ENCODE measurements at regions not wholly inside any gene's neighbourhood (a gene's known extent, or its start where the extent isn't known, plus 50 kb on each side); places are given as distances from the start of the nearest gene placed in this dataset.
A peak's percentile ranks its signal among the peaks of the same experiment; 100 is the strongest.

- DNase-seq (ENCODE audit: low read depth) = no peak
Measured at GRCh38 chr7:68429411-68430117, 1168.7 kb upstream of the AUTS2 start.

- DNase-seq (ENCODE audit: low read depth) = no peak
Measured at GRCh38 chr7:68432585-68432984, 1165.7 kb upstream of the AUTS2 start.

GRCh38 chr7:68433462-68434070 is 1164.7 kb upstream of the AUTS2 start:
- DNase-seq (ENCODE audit: low read depth) = peak; percentile 22

- no peak for DNase-seq (ENCODE audit: low read depth)
Measured at GRCh38 chr7:68434857-68435256, 1163.4 kb upstream of the AUTS2 start.

- no peak for DNase-seq (ENCODE audit: low read depth)
Measured at GRCh38 chr7:68438016-68438415, 1160.3 kb upstream of the AUTS2 start.

GRCh38 chr7:68438811-68439210 is 1159.5 kb upstream of the AUTS2 start:
- DNase-seq (ENCODE audit: low read depth) = no peak

GRCh38 chr7:68439897-68440296 is 1158.4 kb upstream of the AUTS2 start:
- DNase-seq (ENCODE audit: low read depth) = no peak

GRCh38 chr7:68440866-68441265 is 1157.4 kb upstream of the AUTS2 start:
- DNase-seq (ENCODE audit: low read depth) = no peak

- no peak for DNase-seq (ENCODE audit: low read depth)
Measured at GRCh38 chr7:68441645-68442044, 1156.6 kb upstream of the AUTS2 start.

- DNase-seq (ENCODE audit: low read depth) = no peak
Measured at GRCh38 chr7:68442931-68443631, 1155.2 kb upstream of the AUTS2 start.

GRCh38 chr7:68444042-68444441 is 1154.2 kb upstream of the AUTS2 start:
- no peak for DNase-seq (ENCODE audit: low read depth)

- no peak for DNase-seq (ENCODE audit: low read depth)
Measured at GRCh38 chr7:68444956-68445355, 1153.3 kb upstream of the AUTS2 start.

- DNase-seq (ENCODE audit: low read depth) = no peak
Measured at GRCh38 chr7:68446183-68446582, 1152.1 kb upstream of the AUTS2 start.

- no peak for DNase-seq (ENCODE audit: low read depth)
Measured at GRCh38 chr7:68449099-68449498, 1149.2 kb upstream of the AUTS2 start.

GRCh38 chr7:68449816-68450215 is 1148.5 kb upstream of the AUTS2 start:
- no peak for DNase-seq (ENCODE audit: low read depth)

- DNase-seq (ENCODE audit: low read depth) = no peak
Measured at GRCh38 chr7:68454931-68455330, 1143.3 kb upstream of the AUTS2 start.

GRCh38 chr7:68456469-68456868 is 1141.8 kb upstream of the AUTS2 start:
- DNase-seq (ENCODE audit: low read depth) = no peak

- no peak for DNase-seq (ENCODE audit: low read depth)
Measured at GRCh38 chr7:68457481-68457880, 1140.8 kb upstream of the AUTS2 start.

GRCh38 chr7:68458010-68458908 is 1140.0 kb upstream of the AUTS2 start:
- DNase-seq (ENCODE audit: low read depth) = no peak

- no peak for DNase-seq (ENCODE audit: low read depth)
Measured at GRCh38 chr7:68461430-68461829, 1136.8 kb upstream of the AUTS2 start.

GRCh38 chr7:68470836-68471435 is 1127.3 kb upstream of the AUTS2 start:
- DNase-seq (ENCODE audit: low read depth) = no peak

- DNase-seq (ENCODE audit: low read depth) = no peak
Measured at GRCh38 chr7:68472688-68473087, 1125.6 kb upstream of the AUTS2 start.

All from forelimb muscle (tissue), 1 donor.